OCI-LY7 (cell line): ENCODE measurements at regions not wholly inside any gene's neighbourhood (a gene's known extent, or its start where the extent isn't known, plus 50 kb on each side); places are given as distances from the start of the nearest gene placed in this dataset.

Experiments
- BruUV-seq: library from RNA; stranded (reverse); fragments of 400-500 nt; replicated peaks from 2 replicates; lab custom pipeline; 2021; lab: Mats Ljungman, UMichigan
- CTCF ChIA-PET: fragments of 300-600 bp; sonication (Branson Sonifier 250); formaldehyde crosslinking; loops from one replicate; lab custom pipeline; 2022; ENCODE audit warnings: antibody characterized with exemption; ENCODE audit not compliant: unreplicated experiment; lab: Charles Lee
- POLR2A ChIA-PET: fragments of 300-600 bp; sonication (Branson Sonifier 250); formaldehyde crosslinking; loops from one replicate; lab custom pipeline; 2022; ENCODE audit warnings: antibody characterized with exemption; lab: Charles Lee
- DNase-seq: peaks from one replicate; pipeline ENCODE4 v3.0.0-alpha.2; 2015; ENCODE audit warnings: low spot score
- H2AFZ ChIP-seq: fragments of 200-600 bp; sonication (generic), shearing (Covaris generic); 2 replicates; pipeline ENCODE4 v1.6.1; 2014; ENCODE audit warnings: mild to moderate bottlenecking, antibody characterized with exemption, low read length, moderate library complexity
- H3K27ac ChIP-seq: fragments of 200-600 bp; sonication (generic); 2 replicates; pipeline ENCODE4 v1.5.1; 2014; ENCODE audit warnings: mixed run types, low read depth, mild to moderate bottlenecking, moderate library complexity, low read length, inconsistent platforms; ENCODE audit not compliant: poor library complexity, severe bottlenecking
- H3K36me3 ChIP-seq: fragments of 200-600 bp; sonication (generic); 2 replicates; pipeline ENCODE4 v1.6.1; 2014; ENCODE audit warnings: mild to moderate bottlenecking, antibody characterized with exemption, low read length, moderate library complexity, mixed read lengths; ENCODE audit not compliant: insufficient read depth
- H3K4me1 ChIP-seq: fragments of 200-600 bp; sonication (generic); 2 replicates; pipeline ENCODE4 v1.5.1; 2014; ENCODE audit warnings: mild to moderate bottlenecking, low read length; ENCODE audit not compliant: insufficient read depth, poor library complexity, severe bottlenecking
- H3K4me2 ChIP-seq: fragments of 200-600 bp; sonication (generic); 2 replicates; pipeline ENCODE4 v1.6.1; 2014; ENCODE audit warnings: mild to moderate bottlenecking, low read length
- H3K4me3 ChIP-seq: fragments of 200-600 bp; sonication (generic); 2 replicates; pipeline ENCODE4 v1.5.1; 2014; ENCODE audit warnings: mild to moderate bottlenecking, low read depth, low read length; ENCODE audit not compliant: poor library complexity, severe bottlenecking
- H3K79me2 ChIP-seq: fragments of 200-600 bp; sonication (generic); 2 replicates; pipeline ENCODE4 v1.6.1; 2016; ENCODE audit warnings: low read depth, mild to moderate bottlenecking, low read length, moderate library complexity, mixed read lengths; ENCODE audit not compliant: insufficient read depth
- H3K9me2 ChIP-seq: fragments of 200-600 bp; sonication (generic); 2 replicates; pipeline ENCODE4 v1.6.1; 2016; ENCODE audit warnings: mild to moderate bottlenecking, low read length, mixed read lengths; ENCODE audit not compliant: insufficient read depth
- H3K9me3 ChIP-seq: fragments of 200-600 bp; sonication (generic); 2 replicates; pipeline ENCODE4 v1.6.1; 2014; ENCODE audit warnings: mild to moderate bottlenecking, mixed run types, low read length, mixed read lengths
- H4K20me1 ChIP-seq: fragments of 200-600 bp; sonication (generic); 2 replicates; pipeline ENCODE4 v1.6.1; 2014; ENCODE audit warnings: mild to moderate bottlenecking, antibody characterized with exemption, low read length, moderate library complexity, mixed read lengths; ENCODE audit not compliant: insufficient read depth
- CTCF ChIP-seq: fragments of 200-600 bp; sonication (generic); conservative IDR thresholded peaks from 2 replicates; pipeline ENCODE4 v1.5.1; 2014; ENCODE audit warnings: mild to moderate bottlenecking, antibody characterized with exemption, low read length, moderate library complexity, mixed read lengths
- EZH2phosphoT487 ChIP-seq: fragments of 200-600 bp; sonication (generic); IDR thresholded peaks from 2 replicates; pipeline ENCODE4 v1.6.1; 2018; ENCODE audit warnings: low read depth, borderline replicate concordance, mild to moderate bottlenecking, mixed run types, antibody characterized with exemption, low read length, moderate library complexity, mixed read lengths
- intact Hi-C: fragments of 100-400 bp; cut with micrococcal nuclease; formaldehyde crosslinking; loops from one replicate; pipeline ENCODE4 v1.10.0; 2022; ENCODE audit not compliant: unreplicated experiment

DNA sequence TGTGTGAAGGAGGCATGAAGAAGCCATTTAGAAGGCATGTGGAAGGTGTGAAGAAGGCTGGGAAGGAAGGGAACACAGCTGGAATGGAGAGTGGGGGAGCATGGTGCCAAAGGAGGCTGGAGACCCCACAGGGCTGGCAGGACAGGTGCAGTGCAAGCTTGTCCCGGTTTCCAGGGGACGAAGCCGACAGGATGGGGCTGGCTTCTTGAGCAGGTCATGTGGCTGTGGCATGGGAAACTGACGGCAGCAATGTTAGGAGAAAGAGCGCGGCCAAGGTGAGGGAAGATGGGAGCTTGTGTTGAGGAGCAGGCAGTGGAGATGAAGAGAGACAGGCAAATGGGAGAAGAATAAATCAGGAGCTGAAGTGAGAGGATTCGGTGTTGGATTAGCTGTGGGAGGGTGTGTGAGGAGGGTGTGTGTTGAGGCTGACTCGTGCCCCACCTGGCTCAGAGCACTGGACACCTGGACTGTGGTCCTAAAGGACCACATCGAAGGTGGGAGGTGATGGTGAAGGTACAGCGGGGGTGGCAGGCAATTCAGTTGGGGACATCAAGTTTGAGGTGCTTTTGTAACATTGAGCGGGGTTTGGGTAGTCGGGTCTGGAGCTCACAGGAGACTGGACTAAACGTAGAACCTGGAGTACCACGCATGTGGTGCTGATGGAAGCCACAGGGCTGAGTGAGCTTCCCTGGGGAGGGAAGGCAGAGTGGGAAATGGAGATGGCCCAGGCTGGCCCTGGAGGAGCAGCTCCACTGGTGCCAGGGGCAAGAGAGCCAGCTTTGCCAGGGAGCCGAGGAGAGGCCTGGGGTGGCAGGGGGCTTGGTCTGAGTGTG, 165.6 kb upstream of the HDAC4 start:
- ChIA-PET POLR2A (no interaction called here), CTCF (no interaction called here)
- no TSS peak for BruUV-seq

DNA sequence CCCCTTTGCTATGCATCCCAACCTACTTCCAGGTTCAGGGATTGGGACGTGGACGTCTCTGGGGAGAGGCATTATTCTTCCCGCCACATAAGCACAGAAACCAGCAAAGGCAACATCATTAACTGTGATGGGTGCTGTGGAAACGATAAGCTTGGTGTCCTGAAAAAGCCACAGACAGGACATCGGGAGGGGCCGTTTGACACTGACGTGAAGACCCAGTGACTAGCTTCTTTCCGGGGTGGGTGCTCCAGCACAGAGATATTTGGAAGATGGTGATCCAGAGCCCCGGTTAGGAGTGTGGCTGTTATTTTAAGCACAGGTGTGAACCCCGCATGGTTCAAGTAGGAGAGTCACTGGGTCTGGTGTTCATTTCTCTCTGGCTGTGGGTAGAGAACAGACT, 163.8 kb upstream of the HDAC4 start:
- Histone ChIP-seq H3K4me2 (no peak overlapping the region), H3K9me3 (no peaks in the 10 kb centered on the region), H3K4me1 (no peaks in the 10 kb centered on the region), H3K9me2 (no peaks in the 10 kb centered on the region), H3K4me3 (no peak overlapping the region), H3K36me3 (no peaks in the 10 kb centered on the region), H3K79me2 (no peaks in the 10 kb centered on the region), H4K20me1 (no peaks in the 10 kb centered on the region), H3K27ac (no peak overlapping the region), H2AFZ (no peak overlapping the region)
- intact Hi-C loops, result no loop called here
- TF ChIP-seq CTCF (no peak), EZH2phosphoT487 (no peak)
- no peak for DNase-seq
- CTCF ChIA-PET, result interaction anchor here (0.6 kb wide), 1 partner anchor 11 kb away, joined by 4 read pairs; no protein-coding TSS in a partner anchor
- BruUV-seq, result no TSS peak
- POLR2A ChIA-PET, result interaction anchor here (1.8 kb wide), 1 partner anchor 9 kb away, joined by 4 read pairs; no protein-coding TSS in a partner anchor

More for the DNA sequence above, 165.6 kb upstream of the HDAC4 start:
- no peak overlapping the region for H3K4me3 ChIP-seq
- no peaks in the 10 kb centered on the region for H3K9me2 ChIP-seq
- no peaks in the 10 kb centered on the region for H3K4me1 ChIP-seq
- no peak for DNase-seq
- TF ChIP-seq CTCF (no peak), EZH2phosphoT487 (no peak)
- no peaks in the 10 kb centered on the region for H3K36me3 ChIP-seq
- no peaks in the 10 kb centered on the region for H3K79me2 ChIP-seq
- H3K4me2 ChIP-seq, result no peak overlapping the region
- H2AFZ ChIP-seq, result no peak overlapping the region
- H3K9me3 ChIP-seq, result no peaks in the 10 kb centered on the region
- no peaks in the 10 kb centered on the region for H4K20me1 ChIP-seq
- intact Hi-C loops, result no loop called here
- no peak overlapping the region for H3K27ac ChIP-seq

- H3K36me3 ChIP-seq, result no peaks in the 10 kb centered on the region
- H3K9me2 ChIP-seq, result no peaks in the 10 kb centered on the region
- TF ChIP-seq EZH2phosphoT487 (no peak), CTCF (no peak)
- no peak overlapping the region for H3K4me3 ChIP-seq
- no peaks in the 10 kb centered on the region for H3K4me1 ChIP-seq
- intact Hi-C loops, result no loop called here
- no peak overlapping the region for H3K27ac ChIP-seq
- no peaks in the 10 kb centered on the region for H3K79me2 ChIP-seq
- no TSS peak for BruUV-seq
- POLR2A ChIA-PET, result interaction anchor here (1.8 kb wide), 1 partner anchor 10 kb away, joined by 4 read pairs; no protein-coding TSS in a partner anchor
- H4K20me1 ChIP-seq, result no peaks in the 10 kb centered on the region
- DNase-seq, result no peak
- H3K4me2 ChIP-seq, result no peak overlapping the region
- H2AFZ ChIP-seq, result no peak overlapping the region
- CTCF ChIA-PET, result no interaction called here
- H3K9me3 ChIP-seq, result no peaks in the 10 kb centered on the region
Observed at GRCh38 chr2:239563561-239563960, 162.7 kb upstream of the HDAC4 start.
